PFSK-1 (cell line): ENCODE measurements at regions not wholly inside any gene's neighbourhood (a gene's known extent, or its start where the extent isn't known, plus 50 kb on each side); places are given as distances from the start of the nearest gene placed in this dataset.

Experiments used
- FOXP2 ChIP-seq: optimal IDR thresholded peaks from 2 replicates; pipeline ENCODE3; 2011; ENCODE audit warnings: borderline replicate concordance, control low read depth, inconsistent platforms; ENCODE audit not compliant: insufficient read depth; ENCODE audit errors: extremely low read length, extremely low read depth
- POLR2AphosphoS5 ChIP-seq: IDR thresholded peaks from 2 replicates; pipeline ENCODE4 v1.6.1; 2012; ENCODE audit warnings: low read depth, mild to moderate bottlenecking, control low read depth, low read length, moderate library complexity
- SIN3A ChIP-seq: IDR thresholded peaks from 2 replicates; pipeline ENCODE4 v1.6.1; 2012; ENCODE audit warnings: mild to moderate bottlenecking, low read length, moderate library complexity, borderline replicate concordance; ENCODE audit not compliant: insufficient read depth
- TAF1 ChIP-seq: IDR thresholded peaks from 2 replicates; pipeline ENCODE4 v1.6.1; 2012; ENCODE audit warnings: low read length, control low read depth, borderline replicate concordance; ENCODE audit not compliant: insufficient read depth
- TF ChIP-seq, protein P1 (sequence below), 2 experiments: IDR thresholded peaks; 2 replicates each; pipeline versions ENCODE4 v1.6.1 to v1.8.0; 2011 to 2012; ENCODE audit warnings: low read depth in 2 of 2, low read length in 2 of 2, control low read depth in 1 of 2, inconsistent platforms in 1 of 2, mild to moderate bottlenecking in 1 of 2, moderate library complexity in 1 of 2; ENCODE audit not compliant: insufficient read depth in 1 of 2

DNA sequence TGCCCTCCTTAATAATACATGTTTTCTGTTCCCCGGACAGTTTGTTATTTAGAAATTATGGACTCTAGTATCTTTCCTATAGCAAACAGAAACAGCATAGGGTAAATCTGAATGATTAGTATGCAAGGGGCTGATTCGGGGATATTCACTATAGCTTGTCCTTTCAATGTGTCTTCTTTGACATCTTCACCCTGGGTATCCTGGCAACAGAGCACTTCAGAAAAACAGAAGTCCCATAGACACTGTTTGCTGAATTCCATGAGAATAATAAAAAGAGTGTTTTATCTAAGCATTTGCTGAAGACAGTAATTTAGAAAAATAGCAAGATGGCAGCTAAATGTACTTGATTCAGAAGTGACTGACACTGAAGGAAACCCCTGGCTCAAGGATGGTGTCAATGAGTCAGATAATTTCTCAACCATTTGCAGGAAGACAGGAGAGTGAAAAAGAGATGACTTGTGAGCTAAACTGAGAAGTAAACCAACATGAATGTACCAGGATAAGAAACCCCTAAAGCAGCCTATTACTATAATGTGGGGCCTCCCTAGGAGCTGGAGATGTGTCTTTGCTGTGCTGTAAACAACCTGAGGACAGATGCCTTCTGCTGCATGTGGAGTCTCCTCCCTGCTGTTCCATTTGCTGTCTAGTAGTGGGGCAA, 246.2 kb downstream of the MAN2A1 start:
- TF ChIP-seq TAF1: no peak
- no peak for TF ChIP-seq SIN3A
- no peak for TF ChIP-seq FOXP2
- TF ChIP-seq POLR2AphosphoS5: no peak
- TF ChIP-seq, protein P1, sequence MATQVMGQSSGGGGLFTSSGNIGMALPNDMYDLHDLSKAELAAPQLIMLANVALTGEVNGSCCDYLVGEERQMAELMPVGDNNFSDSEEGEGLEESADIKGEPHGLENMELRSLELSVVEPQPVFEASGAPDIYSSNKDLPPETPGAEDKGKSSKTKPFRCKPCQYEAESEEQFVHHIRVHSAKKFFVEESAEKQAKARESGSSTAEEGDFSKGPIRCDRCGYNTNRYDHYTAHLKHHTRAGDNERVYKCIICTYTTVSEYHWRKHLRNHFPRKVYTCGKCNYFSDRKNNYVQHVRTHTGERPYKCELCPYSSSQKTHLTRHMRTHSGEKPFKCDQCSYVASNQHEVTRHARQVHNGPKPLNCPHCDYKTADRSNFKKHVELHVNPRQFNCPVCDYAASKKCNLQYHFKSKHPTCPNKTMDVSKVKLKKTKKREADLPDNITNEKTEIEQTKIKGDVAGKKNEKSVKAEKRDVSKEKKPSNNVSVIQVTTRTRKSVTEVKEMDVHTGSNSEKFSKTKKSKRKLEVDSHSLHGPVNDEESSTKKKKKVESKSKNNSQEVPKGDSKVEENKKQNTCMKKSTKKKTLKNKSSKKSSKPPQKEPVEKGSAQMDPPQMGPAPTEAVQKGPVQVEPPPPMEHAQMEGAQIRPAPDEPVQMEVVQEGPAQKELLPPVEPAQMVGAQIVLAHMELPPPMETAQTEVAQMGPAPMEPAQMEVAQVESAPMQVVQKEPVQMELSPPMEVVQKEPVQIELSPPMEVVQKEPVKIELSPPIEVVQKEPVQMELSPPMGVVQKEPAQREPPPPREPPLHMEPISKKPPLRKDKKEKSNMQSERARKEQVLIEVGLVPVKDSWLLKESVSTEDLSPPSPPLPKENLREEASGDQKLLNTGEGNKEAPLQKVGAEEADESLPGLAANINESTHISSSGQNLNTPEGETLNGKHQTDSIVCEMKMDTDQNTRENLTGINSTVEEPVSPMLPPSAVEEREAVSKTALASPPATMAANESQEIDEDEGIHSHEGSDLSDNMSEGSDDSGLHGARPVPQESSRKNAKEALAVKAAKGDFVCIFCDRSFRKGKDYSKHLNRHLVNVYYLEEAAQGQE (IDR thresholded peaks at IDR 0.05; ENCODE audit: insufficient read depth in 1 of 2, low read depth in 2 of 2, low read length in 2 of 2): no peak

DNA sequence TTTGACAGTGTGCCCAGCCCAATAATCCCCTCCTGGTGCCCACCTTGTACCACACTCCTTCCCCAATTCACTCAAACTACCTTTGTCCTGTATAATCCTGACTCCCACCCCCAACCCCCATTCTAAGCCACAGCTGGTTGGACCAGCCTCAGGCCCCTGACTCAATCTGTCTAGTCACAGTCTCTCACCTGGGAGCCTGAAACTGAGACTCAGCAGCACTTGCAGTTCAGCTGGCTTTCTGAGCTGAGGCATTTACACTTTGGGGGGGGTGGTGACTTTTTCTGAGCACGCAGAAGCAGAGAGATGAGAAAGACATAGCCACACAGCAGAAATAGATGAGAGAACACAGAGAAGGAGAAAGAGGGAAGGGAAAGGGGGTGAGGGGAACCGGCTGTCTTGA, 247.3 kb downstream of the MAN2A1 start:
- TF ChIP-seq TAF1 (no peak), FOXP2 (no peak), SIN3A (no peak), POLR2AphosphoS5 (no peak)
- TF ChIP-seq, protein P1 (IDR thresholded peaks at IDR 0.05; ENCODE audit: insufficient read depth in 1 of 2, low read depth in 2 of 2, low read length in 2 of 2): no peak

DNA sequence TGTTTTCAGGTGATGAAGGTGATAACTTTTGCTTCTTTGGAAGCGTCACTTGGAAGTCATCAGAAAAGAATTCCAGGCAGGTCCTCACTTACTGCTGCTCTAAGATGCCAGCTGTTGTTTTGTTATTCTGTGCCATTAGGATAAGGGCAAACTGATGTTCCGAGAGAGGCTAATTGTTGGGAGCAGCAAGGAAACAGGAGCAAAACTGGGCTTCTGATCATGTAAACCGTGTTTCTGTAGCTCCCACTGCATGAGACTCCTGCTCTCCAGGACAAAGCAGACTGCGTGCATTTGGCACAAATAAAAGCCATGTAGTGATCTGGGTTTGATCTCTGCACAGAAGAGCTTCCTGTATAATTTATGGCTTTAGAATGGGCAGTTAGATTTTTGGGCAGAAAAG, 248.2 kb downstream of the MAN2A1 start:
- TF ChIP-seq FOXP2 (no peak), SIN3A (no peak), POLR2AphosphoS5 (no peak)
- TF ChIP-seq, protein P1 (IDR thresholded peaks at IDR 0.05; ENCODE audit: insufficient read depth in 1 of 2, low read depth in 2 of 2, low read length in 2 of 2): no peak

DNA sequence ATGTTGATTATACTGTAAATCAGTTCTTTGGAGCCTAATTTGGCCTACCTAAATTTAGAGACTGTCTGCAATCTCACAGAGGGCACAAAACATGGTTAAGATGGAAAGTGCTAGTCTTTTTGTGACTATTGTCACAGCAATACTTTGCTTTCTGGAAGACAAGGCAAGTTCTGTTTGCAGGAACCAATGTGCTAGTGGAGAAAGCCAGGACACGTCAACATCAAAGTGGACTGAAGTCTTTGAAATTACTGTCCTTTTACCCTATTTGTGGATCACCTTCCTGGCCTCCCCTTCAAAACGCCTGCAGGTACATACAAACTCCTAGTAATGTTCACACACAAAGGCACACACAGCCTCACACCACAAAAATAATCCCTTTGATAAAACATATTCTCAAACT, 248.7 kb downstream of the MAN2A1 start:
- no peak for TF ChIP-seq SIN3A
- no peak for TF ChIP-seq TAF1

DNA sequence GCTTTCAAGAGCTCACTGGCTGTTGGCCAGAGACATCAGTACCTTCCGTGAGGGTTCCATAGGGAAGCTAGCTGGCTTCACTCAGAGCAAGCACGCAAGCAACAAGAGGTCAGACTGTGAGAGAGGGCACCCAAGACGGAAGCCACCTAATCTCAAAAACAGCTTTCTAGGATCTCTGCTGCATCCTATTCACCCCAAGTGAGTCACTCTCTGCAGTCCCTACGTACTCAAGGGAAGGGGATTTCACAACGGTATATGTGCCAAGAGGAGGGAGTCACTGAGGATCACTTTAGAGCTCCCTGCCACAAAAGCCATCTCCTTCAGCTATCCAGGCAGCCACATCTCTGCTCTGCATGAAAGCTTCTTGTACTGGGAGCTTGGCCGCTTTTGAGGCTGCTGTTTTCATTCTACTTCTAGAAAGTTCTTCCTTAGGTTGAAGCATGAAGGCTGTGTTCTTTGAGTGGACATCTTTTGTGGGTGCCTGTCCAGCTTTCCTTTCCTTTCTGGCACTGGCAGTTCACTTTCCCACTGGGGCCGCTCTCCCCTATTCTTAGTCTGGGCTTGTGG, 249.5 kb downstream of the MAN2A1 start:
- TF ChIP-seq POLR2AphosphoS5 (no peak), SIN3A (no peak), FOXP2 (no peak), TAF1 (no peak)
- TF ChIP-seq, protein P1 (IDR thresholded peaks at IDR 0.05; ENCODE audit: insufficient read depth in 1 of 2, low read depth in 2 of 2, low read length in 2 of 2): no peak
